Hematopoietic multipotent progenitor cell (in vitro differentiated cells): ENCODE measurements at regions not wholly inside any gene's neighbourhood (a gene's known extent, or its start where the extent isn't known, plus 50 kb on each side); places are given as distances from the start of the nearest gene placed in this dataset.
"Not testable (repeated sequence)": the region's sequence is repeated elsewhere in the genome, so short reads cannot be mapped to it uniquely, and the experiment has no call there.

ENCODE experiments used
- DNase-seq, 3 donors: peaks; one replicate each; pipeline ENCODE4 v3.0.0-alpha.2; 2011 to 2015; ENCODE audit warnings: low read depth in 2 of 3, low spot score in 2 of 3

GRCh38 chr12:70008944-70009343 is 183.9 kb downstream of the MYRFL start:
- no peak for DNase-seq

GRCh38 chr12:70011353-70011752 is 186.3 kb downstream of the MYRFL start:
- DNase-seq = no peak

- not testable (repeated sequence) for DNase-seq
These were observed 188.0 kb downstream of the MYRFL start for GRCh38 chr12:70013016-70013415.

GRCh38 chr12:70028515-70028914 is 203.5 kb downstream of the MYRFL start:
- no peak for DNase-seq

- no peak for DNase-seq
These were observed 203.9 kb downstream of the MYRFL start for GRCh38 chr12:70028918-70029317.

GRCh38 chr12:70031046-70031445 is 206.0 kb downstream of the MYRFL start:
- DNase-seq = no peak

- DNase-seq = no peak
These were observed 207.0 kb downstream of the MYRFL start for GRCh38 chr12:70032076-70032475.

- DNase-seq = no peak
These were observed 208.3 kb downstream of the MYRFL start for GRCh38 chr12:70033310-70033709.

GRCh38 chr12:70040141-70040540 is 203.1 kb upstream of the CNOT2 start:
- no peak for DNase-seq

GRCh38 chr12:70042675-70043074 is 200.6 kb upstream of the CNOT2 start:
- no peak for DNase-seq

GRCh38 chr12:70043490-70044138 is 199.6 kb upstream of the CNOT2 start:
- DNase-seq = no peak

- no peak for DNase-seq
These were observed 199.1 kb upstream of the CNOT2 start for GRCh38 chr12:70044167-70044566.

GRCh38 chr12:70045036-70045435 is 198.2 kb upstream of the CNOT2 start:
- DNase-seq = no peak

GRCh38 chr12:70045514-70045913 is 197.7 kb upstream of the CNOT2 start:
- DNase-seq = no peak

GRCh38 chr12:70048521-70049250 is 194.5 kb upstream of the CNOT2 start:
- no peak for DNase-seq

GRCh38 chr12:70049596-70050360 is 193.5 kb upstream of the CNOT2 start:
- DNase-seq = no peak

GRCh38 chr12:70052476-70052875 is 190.8 kb upstream of the CNOT2 start:
- DNase-seq = no peak

GRCh38 chr12:70052931-70053497 is 190.2 kb upstream of the CNOT2 start:
- peak in 1 of 3 donors; percentile 2 for DNase-seq

GRCh38 chr12:70059373-70059772 is 183.9 kb upstream of the CNOT2 start:
- DNase-seq = no peak

- DNase-seq = no peak
These were observed 182.6 kb upstream of the CNOT2 start for GRCh38 chr12:70060634-70061033.

GRCh38 chr12:70068743-70069142 is 174.5 kb upstream of the CNOT2 start:
- no peak for DNase-seq
